Uterus (tissue), 3 donors: ENCODE measurements at regions not wholly inside any gene's neighbourhood (a gene's known extent, or its start where the extent isn't known, plus 50 kb on each side); places are given as distances from the start of the nearest gene placed in this dataset.

Experiments used
- DNase-seq, 2 donors: peaks; one replicate each; pipeline ENCODE4 v3.0.0-alpha.2; 2019 to 2020
- H3K27ac ChIP-seq, 2 donors: fragments of 200-600 bp; sonication (generic); 1 replicate in 1 of 2; 2 replicates in 1 of 2; pipeline ENCODE4 v1.5.1; 2016 to 2018
- H3K27me3 ChIP-seq, 2 donors: fragments of 200-600 bp; sonication (generic); one replicate each; pipeline ENCODE4 v1.5.1; 2018 to 2019; ENCODE audit warnings: control low read depth in 1 of 2
- H3K36me3 ChIP-seq, 2 donors: fragments of 200-600 bp; sonication (generic); one replicate each; pipeline ENCODE4 v1.5.1; 2019; ENCODE audit warnings: control low read depth in 1 of 2
- H3K4me1 ChIP-seq, 2 donors: fragments of 200-600 bp; sonication (generic); one replicate each; pipeline ENCODE4 v1.5.1; 2018 to 2019; ENCODE audit warnings: control low read depth in 1 of 2
- H3K4me3 ChIP-seq, 2 donors: fragments of 200-600 bp; sonication (generic); 1 replicate in 1 of 2; 2 replicates in 1 of 2; pipeline ENCODE4 v1.5.1; 2018 to 2019; ENCODE audit warnings: mild to moderate bottlenecking in 1 of 2
- H3K9me3 ChIP-seq, 2 donors: fragments of 200-600 bp; sonication (generic); one replicate each; pipeline ENCODE4 v1.5.1; 2019; ENCODE audit warnings: control low read depth in 1 of 2
- CTCF ChIP-seq, 4 experiments: fragments of 200-600 bp in 2 of 4; fragments of 450-650 bp in 2 of 4; sonication (generic) in 2 of 4; IDR thresholded peaks; one replicate each; pipeline ENCODE4 v1.5.1; 2016 to 2019; ENCODE audit warnings: antibody characterized with exemption in 4 of 4, mild to moderate bottlenecking in 2 of 4, moderate library complexity in 1 of 4
- POLR2A ChIP-seq, 2 donors: fragments of 450-650 bp; IDR thresholded peaks; one replicate each; pipeline ENCODE4 v1.6.1; 2016; ENCODE audit warnings: antibody characterized with exemption in 2 of 2, mild to moderate bottlenecking in 1 of 2, moderate library complexity in 1 of 2
- intact Hi-C: fragments of 100-400 bp; cut with DNase I; formaldehyde crosslinking; loops from one replicate; pipeline ENCODE4 v1.15.1; 2023; ENCODE audit warnings: low total_unique reads
- donor health status: DM: yes; HTN: yes; CAD: no.

- no peak for TF ChIP-seq POLR2A (IDR thresholded peaks at IDR 0.05)
- TF ChIP-seq CTCF (IDR thresholded peaks at IDR 0.05), result no peak
- Histone ChIP-seq H3K27me3 (no peaks in the 10 kb centered on the region), H3K36me3 (no peaks in the 10 kb centered on the region), H3K4me3 (no peak overlapping the region), H3K27ac (no peak overlapping the region), H3K9me3 (no peaks in the 10 kb centered on the region), H3K4me1 (no peaks in the 10 kb centered on the region)
- DNase-seq, result no peak
- intact Hi-C loops, result no loop called here
Observed at GRCh38 chr5:118696076-118696475, 292.3 kb downstream of the DTWD2 start.

GRCh38 chr5:118692811-118693342, 295.5 kb downstream of the DTWD2 start:
- Histone ChIP-seq H3K4me1 (no peaks in the 10 kb centered on the region), H3K4me3 (no peak overlapping the region), H3K9me3 (no peaks in the 10 kb centered on the region), H3K27ac (no peak overlapping the region), H3K36me3 (no peaks in the 10 kb centered on the region), H3K27me3 (no peaks in the 10 kb centered on the region)
- no peak for DNase-seq
- TF ChIP-seq POLR2A (IDR thresholded peaks at IDR 0.05), result no peak
- no peak for TF ChIP-seq CTCF (IDR thresholded peaks at IDR 0.05)
- intact Hi-C loops, result no loop called here

GRCh38 chr5:118687661-118688621, 300.4 kb downstream of the DTWD2 start:
- Histone ChIP-seq H3K4me3 (no peak overlapping the region), H3K36me3 (no peaks in the 10 kb centered on the region), H3K27me3 (no peaks in the 10 kb centered on the region), H3K9me3 (no peaks in the 10 kb centered on the region), H3K27ac (no peak overlapping the region), H3K4me1 (no peaks in the 10 kb centered on the region)
- no peak for TF ChIP-seq CTCF (IDR thresholded peaks at IDR 0.05)
- TF ChIP-seq POLR2A (IDR thresholded peaks at IDR 0.05), result no peak
- intact Hi-C loops, result no loop called here
- no peak for DNase-seq

GRCh38 chr5:118687100-118687499, 301.2 kb downstream of the DTWD2 start:
- H3K4me1 ChIP-seq, result no peaks in the 10 kb centered on the region
- no peak overlapping the region for H3K27ac ChIP-seq
- TF ChIP-seq POLR2A (IDR thresholded peaks at IDR 0.05) (no peak), CTCF (IDR thresholded peaks at IDR 0.05) (no peak)
- intact Hi-C loops, result no loop called here
- no peaks in the 10 kb centered on the region for H3K36me3 ChIP-seq
- no peak overlapping the region for H3K4me3 ChIP-seq
- no peaks in the 10 kb centered on the region for H3K9me3 ChIP-seq
- no peaks in the 10 kb centered on the region for H3K27me3 ChIP-seq
- DNase-seq, result no peak

GRCh38 chr5:118681655-118682054, 306.7 kb downstream of the DTWD2 start:
- Histone ChIP-seq H3K27me3 (no peaks in the 10 kb centered on the region), H3K27ac (no peak overlapping the region), H3K9me3 (no peaks in the 10 kb centered on the region), H3K4me3 (no peak overlapping the region), H3K4me1 (no peaks in the 10 kb centered on the region), H3K36me3 (no peaks in the 10 kb centered on the region)
- intact Hi-C loops, result no loop called here
- no peak for TF ChIP-seq CTCF (IDR thresholded peaks at IDR 0.05)
- no peak for TF ChIP-seq POLR2A (IDR thresholded peaks at IDR 0.05)
- no peak for DNase-seq
